Non-pigmented ciliary epithelial cell (primary cell): ENCODE measurements at regions not wholly inside any gene's neighbourhood (a gene's known extent, or its start where the extent isn't known, plus 50 kb on each side); places are given as distances from the start of the nearest gene placed in this dataset.
"Not testable (repeated sequence)": the region's sequence is repeated elsewhere in the genome, so short reads cannot be mapped to it uniquely, and the experiment has no call there.

ENCODE experiments used
- DNase-seq: peaks from one replicate; pipeline ENCODE4 v3.0.0-alpha.2; 2010; ENCODE audit warnings: low read depth

GRCh38 chr1:5766996-5767395 is 225.2 kb downstream of the NPHP4 start:
- DNase-seq: not testable (repeated sequence)

GRCh38 chr1:5765997-5766913 is 226.0 kb downstream of the NPHP4 start:
- DNase-seq: no peak

GRCh38 chr1:5765483-5765882 is 226.7 kb downstream of the NPHP4 start:
- no peak for DNase-seq

GRCh38 chr1:5764959-5765358 is 227.3 kb downstream of the NPHP4 start:
- DNase-seq: no peak

- DNase-seq: no peak
These were observed 227.8 kb downstream of the NPHP4 start for GRCh38 chr1:5764464-5764863.

GRCh38 chr1:5763696-5764370 is 228.4 kb downstream of the NPHP4 start:
- no peak for DNase-seq

- DNase-seq: no peak
These were observed 233.2 kb downstream of the NPHP4 start for GRCh38 chr1:5758859-5759578.

- no peak for DNase-seq
These were observed 234.0 kb downstream of the NPHP4 start for GRCh38 chr1:5758000-5758858.

- DNase-seq: no peak
These were observed 234.9 kb downstream of the NPHP4 start for GRCh38 chr1:5757187-5757805.

GRCh38 chr1:5756434-5757186 is 235.6 kb downstream of the NPHP4 start:
- DNase-seq: no peak

GRCh38 chr1:5755552-5756125 is 236.6 kb downstream of the NPHP4 start:
- DNase-seq: no peak

- DNase-seq: no peak
These were observed 237.2 kb downstream of the NPHP4 start for GRCh38 chr1:5754817-5755551.

GRCh38 chr1:5753549-5754421 is 238.4 kb downstream of the NPHP4 start:
- no peak for DNase-seq

- no peak for DNase-seq
These were observed 239.3 kb downstream of the NPHP4 start for GRCh38 chr1:5752746-5753548.

- DNase-seq: no peak
These were observed 240.1 kb downstream of the NPHP4 start for GRCh38 chr1:5751833-5752745.

GRCh38 chr1:5751163-5751540 is 241.1 kb downstream of the NPHP4 start:
- no peak for DNase-seq
